ENCODE measurements at regions not wholly inside any gene's neighbourhood (a gene's known extent, or its start where the extent isn't known, plus 50 kb on each side); places are given as distances from the start of the nearest gene placed in this dataset.

DNA sequence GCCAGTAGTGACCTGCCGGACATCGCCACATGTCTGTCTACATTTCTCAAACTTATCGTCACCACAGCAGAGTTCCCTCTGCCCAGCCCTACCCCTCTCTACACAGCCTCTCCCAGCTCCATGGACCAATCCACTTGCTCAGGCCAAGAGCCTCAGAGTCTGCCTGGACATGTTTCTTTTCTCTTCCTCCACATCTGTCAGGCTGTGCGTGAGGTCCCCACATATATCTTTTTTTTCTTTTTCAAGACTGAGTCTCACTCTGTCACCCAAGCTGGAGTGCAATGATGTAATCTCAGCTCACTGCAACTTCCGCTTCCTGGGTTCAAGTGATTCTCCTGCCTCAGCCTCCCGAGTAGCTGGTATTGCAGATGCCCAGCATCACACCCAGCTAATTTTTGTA, 62.7 kb upstream of the GGTA1 start:
- H4K5ac ChIP-seq (ENCODE audit: insufficient read length, low read depth, low read length), result no peak overlapping the region
- H2BK120ac ChIP-seq (replicated peaks; ENCODE audit: low read depth, low read length), result no peak overlapping the region
- no peak overlapping the region for H2AK5ac ChIP-seq (ENCODE audit: low read depth, low read length)
- H3K9ac ChIP-seq (replicated peaks in 1 of 4; ENCODE audit: extremely low read depth in 1 of 4, low read depth in 3 of 4, low read length in 3 of 4), result no peak overlapping the region
- H3K79me1 ChIP-seq (ENCODE audit: low read depth, low read length), result no peaks in the 10 kb centered on the region
- H3K4me2 ChIP-seq (ENCODE audit: insufficient read depth in 1 of 2, low read depth in 2 of 2, low read length in 2 of 2), result no peak overlapping the region
- no peak for TF ChIP-seq CREB1 (IDR thresholded peaks at IDR 0.05)
- no peak for TF ChIP-seq GTF2F1 (IDR thresholded peaks at IDR 0.05; ENCODE audit: borderline replicate concordance, low read depth, low read length)
- TF ChIP-seq YY1 (IDR thresholded peaks at IDR 0.05; ENCODE audit: low read depth, low read length), result no peak
- no peak for TF ChIP-seq MAFK (IDR thresholded peaks at IDR 0.05; ENCODE audit: low read depth, low read length)
- no peak for TF ChIP-seq SP4 (IDR thresholded peaks at IDR 0.05; ENCODE audit: low read length)
- TF ChIP-seq KDM5A (IDR thresholded peaks at IDR 0.05; ENCODE audit: low read length), result no peak
- TF ChIP-seq KDM4A (IDR thresholded peaks at IDR 0.05; ENCODE audit: low read depth, low read length, severe bottlenecking), result no peak
- no peak for TF ChIP-seq POLR2AphosphoS5 (IDR thresholded peaks at IDR 0.05; ENCODE audit: low read depth, low read length)
- no peak for TF ChIP-seq BACH1 (IDR thresholded peaks at IDR 0.05; ENCODE audit: low read length)
- no peak for TF ChIP-seq JUND (IDR thresholded peaks at IDR 0.05; ENCODE audit: low read length)
- no peak for TF ChIP-seq SP2 (IDR thresholded peaks at IDR 0.05; ENCODE audit: low read length)
- TF ChIP-seq EP300 (IDR thresholded peaks at IDR 0.05; ENCODE audit: borderline replicate concordance in 1 of 2, low read depth in 2 of 2, low read length in 2 of 2), result no peak
- TF ChIP-seq TCF12 (IDR thresholded peaks at IDR 0.05; ENCODE audit: low read depth, low read length), result no peak
- TF ChIP-seq FOSL1 (IDR thresholded peaks at IDR 0.05; ENCODE audit: insufficient read depth, low read depth, low read length), result no peak
- H3K14ac ChIP-seq (ENCODE audit: insufficient read length), result no peak overlapping the region
- H3K4ac ChIP-seq (replicated peaks; ENCODE audit: insufficient read length, low read depth, low read length), result no peak overlapping the region
- H2BK20ac ChIP-seq (ENCODE audit: low read length), result no peak overlapping the region
- no peak overlapping the region for H2AFZ ChIP-seq (ENCODE audit: low read length)
- no peaks in the 10 kb centered on the region for H3K9me3 ChIP-seq (ENCODE audit: insufficient read depth in 2 of 2, low read depth in 1 of 2, low read length in 1 of 2)
- no peak overlapping the region for H2BK15ac ChIP-seq (ENCODE audit: low read length)
- no peak overlapping the region for H4K91ac ChIP-seq (replicated peaks; ENCODE audit: insufficient read length, low read length)
- H4K8ac ChIP-seq (ENCODE audit: extremely low read depth, insufficient read depth, low read length), result no peak overlapping the region
- H3K4me3 ChIP-seq (ENCODE audit: extremely low read depth in 1 of 4, insufficient read depth in 2 of 4, low read depth in 3 of 4, low read length in 4 of 4), result no peak overlapping the region
- H3K23ac ChIP-seq (ENCODE audit: insufficient read length), result no peak overlapping the region
- H3K27me3 ChIP-seq (replicated peaks in 1 of 4; ENCODE audit: control insufficient read depth in 3 of 4, extremely low read depth in 1 of 4, insufficient read depth in 3 of 4, low read length in 3 of 4), result no peaks in the 10 kb centered on the region
- no peaks in the 10 kb centered on the region for H3K79me2 ChIP-seq (ENCODE audit: control insufficient read depth in 1 of 2, insufficient read depth in 2 of 2, low read length in 2 of 2)
- ChIA-PET CTCF (ENCODE audit: partially characterized antibody) (interaction anchor here (0.7 to 7.7 kb wide), 12 partner anchors 11 to 134 kb away, joined by 3 to 57 read pairs (median 4); no protein-coding TSS in a partner anchor), POLR2A (ENCODE audit: partially characterized antibody) (no interaction called here)
- DNase-seq (ENCODE audit: low read depth in 1 of 2, low spot score in 2 of 2), result no peak
- H3K23me2 ChIP-seq (ENCODE audit: low read depth, low read length), result no peaks in the 10 kb centered on the region
- H3K18ac ChIP-seq (ENCODE audit: extremely low read depth, low read length), result no peak overlapping the region
- WGBS, 2 experiments (ENCODE audit: extremely low coverage in 1 of 2, insufficient coverage in 1 of 2, insufficient read length in 1 of 2, insufficient replicate concordance in 2 of 2, low coverage in 1 of 2, low lambda C conversion rate in 2 of 2, missing lambda C conversion rate in 1 of 2), result 91% methylated on average over 6 of the region's 6 CpGs; no CpG with 5 or more reads in 1 of the 2 experiments
- H3K36me3 ChIP-seq (ENCODE audit: control insufficient read depth in 2 of 4, insufficient read depth in 4 of 4, low read length in 3 of 4), result no peaks in the 10 kb centered on the region
- H4K20me1 ChIP-seq (replicated peaks in 1 of 2; ENCODE audit: control insufficient read depth in 1 of 2, insufficient read depth in 2 of 2, low read length in 2 of 2), result no peaks in the 10 kb centered on the region
- FAIRE-seq, result no peak
- H2BK5ac ChIP-seq (ENCODE audit: low read depth, low read length), result no peak overlapping the region
- no peak overlapping the region for H3K56ac ChIP-seq (replicated peaks; ENCODE audit: insufficient read length, low read depth, low read length)
- H3K27ac ChIP-seq (ENCODE audit: low read depth, low read length), result no peak overlapping the region
- H2BK12ac ChIP-seq (ENCODE audit: low read depth, low read length), result no peak overlapping the region
- peaks cover 0 to 18% (median 9%) of the 10 kb centered on the region in 4 experiments; a peak in 5 of 7 replicates for H3K4me1 ChIP-seq (replicated peaks in 1 of 4; ENCODE audit: control insufficient read depth in 3 of 4, insufficient read depth in 4 of 4, low read length in 3 of 4)
